A673 (cell line): ENCODE measurements at regions not wholly inside any gene's neighbourhood (a gene's known extent, or its start where the extent isn't known, plus 50 kb on each side); places are given as distances from the start of the nearest gene placed in this dataset.

Source experiments
- BruUV-seq: library from RNA; stranded (reverse); fragments of 400-500 nt; replicated peaks from 2 replicates; lab custom pipeline; 2021; lab: Mats Ljungman, UMichigan
- CTCF ChIA-PET: fragments of 300-600 bp; sonication (Branson Sonifier 250); formaldehyde crosslinking; loops from one replicate; lab custom pipeline; 2022; ENCODE audit warnings: antibody characterized with exemption; lab: Charles Lee
- POLR2A ChIA-PET: fragments of 300-600 bp; sonication (Branson Sonifier 250); formaldehyde crosslinking; loops from one replicate; lab custom pipeline; 2022; ENCODE audit warnings: antibody characterized with exemption; ENCODE audit not compliant: low non-redundant PET; lab: Charles Lee
- DNase-seq: peaks from one replicate; pipeline ENCODE4 v3.0.0-alpha.2; 2015; ENCODE audit warnings: low spot score
- H3K27ac ChIP-seq: fragments of 200-600 bp; sonication (generic); 2 replicates; pipeline ENCODE4 v1.5.1; 2016; ENCODE audit warnings: mixed run types, low read depth, mild to moderate bottlenecking, mixed read lengths, antibody characterized with exemption, low read length; ENCODE audit not compliant: poor library complexity, severe bottlenecking
- H3K27me3 ChIP-seq: fragments of 200-600 bp; sonication (generic); replicated peaks from 2 replicates; pipeline ENCODE4 v1.6.1; 2017; ENCODE audit warnings: mixed run types, low read depth, mild to moderate bottlenecking, mixed read lengths, antibody characterized with exemption, low read length; ENCODE audit not compliant: insufficient read depth, poor library complexity
- H3K36me3 ChIP-seq: fragments of 200-600 bp; sonication (generic); 2 replicates; pipeline ENCODE4 v1.6.1; 2016; ENCODE audit warnings: mixed run types, mild to moderate bottlenecking, mixed read lengths, antibody characterized with exemption, low read length; ENCODE audit not compliant: insufficient read depth, poor library complexity, severe bottlenecking
- H3K4me1 ChIP-seq: fragments of 200-600 bp; sonication (generic); 2 replicates; pipeline ENCODE4 v1.6.1; 2017; ENCODE audit warnings: mixed run types, mild to moderate bottlenecking, mixed read lengths, antibody characterized with exemption, low read length; ENCODE audit not compliant: insufficient read depth, poor library complexity, severe bottlenecking
- H3K4me3 ChIP-seq: fragments of 200-600 bp; sonication (generic); 2 replicates; pipeline ENCODE4 v1.5.1; 2016; ENCODE audit warnings: low read depth, mixed run types, mild to moderate bottlenecking, mixed read lengths, low read length; ENCODE audit not compliant: poor library complexity, severe bottlenecking
- H3K9me3 ChIP-seq: fragments of 200-600 bp; sonication (generic); 2 replicates; pipeline ENCODE4 v1.6.1; 2016; ENCODE audit warnings: mixed run types, low read depth, mild to moderate bottlenecking, mixed read lengths, antibody characterized with exemption, low read length; ENCODE audit not compliant: poor library complexity, severe bottlenecking
- EZH2 ChIP-seq: fragments of 200-600 bp; sonication (generic); IDR thresholded peaks from 2 replicates; pipeline ENCODE4 v1.6.1; 2017; ENCODE audit warnings: borderline replicate concordance, low read depth, mild to moderate bottlenecking, mixed read lengths, antibody characterized with exemption, low read length; ENCODE audit not compliant: poor library complexity, severe bottlenecking
- intact Hi-C: fragments of 100-400 bp; cut with micrococcal nuclease; formaldehyde crosslinking; loops from one replicate; pipeline ENCODE4 v1.10.0; 2022; ENCODE audit not compliant: unreplicated experiment
- TF ChIP-seq, protein P1 (sequence below): fragments of 300-800, 200-600 bp; sonication (generic); conservative IDR thresholded peaks from 2 replicates; pipeline ENCODE4 v1.5.1; 2017; ENCODE audit warnings: low read depth, mild to moderate bottlenecking, antibody characterized with exemption, low read length, moderate library complexity, mixed read lengths

DNA sequence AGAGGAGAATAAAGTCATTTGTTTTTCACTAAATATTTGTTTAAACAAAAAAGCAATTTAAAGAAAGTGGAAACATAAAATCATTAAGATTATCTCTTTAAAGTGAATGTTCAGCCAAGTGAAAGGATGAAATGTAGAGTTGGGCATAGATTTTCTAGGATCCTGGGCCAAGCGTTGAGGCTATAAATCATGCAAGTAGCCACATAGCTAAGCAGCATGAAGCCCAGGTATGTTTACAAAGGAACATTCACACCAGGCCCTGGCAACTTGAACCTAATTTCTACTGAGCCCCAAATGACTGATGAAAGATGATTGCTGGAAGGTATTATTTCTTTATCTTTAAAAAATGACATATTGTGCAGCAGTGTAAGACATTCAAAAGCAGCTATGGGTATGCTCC, 461.8 kb downstream of the MAT2B start:
- Histone ChIP-seq H3K36me3 (no peaks in the 10 kb centered on the region), H3K4me1 (no peaks in the 10 kb centered on the region), H3K9me3 (no peaks in the 10 kb centered on the region), H3K27me3 (no peaks in the 10 kb centered on the region), H3K27ac (no peak overlapping the region), H3K4me3 (no peak overlapping the region)
- POLR2A ChIA-PET, result interaction anchor here (0.7 kb wide), 1 partner anchor 527 kb away, joined by 3 read pairs; no protein-coding TSS in a partner anchor
- TF ChIP-seq, protein P1, sequence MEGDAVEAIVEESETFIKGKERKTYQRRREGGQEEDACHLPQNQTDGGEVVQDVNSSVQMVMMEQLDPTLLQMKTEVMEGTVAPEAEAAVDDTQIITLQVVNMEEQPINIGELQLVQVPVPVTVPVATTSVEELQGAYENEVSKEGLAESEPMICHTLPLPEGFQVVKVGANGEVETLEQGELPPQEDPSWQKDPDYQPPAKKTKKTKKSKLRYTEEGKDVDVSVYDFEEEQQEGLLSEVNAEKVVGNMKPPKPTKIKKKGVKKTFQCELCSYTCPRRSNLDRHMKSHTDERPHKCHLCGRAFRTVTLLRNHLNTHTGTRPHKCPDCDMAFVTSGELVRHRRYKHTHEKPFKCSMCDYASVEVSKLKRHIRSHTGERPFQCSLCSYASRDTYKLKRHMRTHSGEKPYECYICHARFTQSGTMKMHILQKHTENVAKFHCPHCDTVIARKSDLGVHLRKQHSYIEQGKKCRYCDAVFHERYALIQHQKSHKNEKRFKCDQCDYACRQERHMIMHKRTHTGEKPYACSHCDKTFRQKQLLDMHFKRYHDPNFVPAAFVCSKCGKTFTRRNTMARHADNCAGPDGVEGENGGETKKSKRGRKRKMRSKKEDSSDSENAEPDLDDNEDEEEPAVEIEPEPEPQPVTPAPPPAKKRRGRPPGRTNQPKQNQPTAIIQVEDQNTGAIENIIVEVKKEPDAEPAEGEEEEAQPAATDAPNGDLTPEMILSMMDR, result no peak
- TF ChIP-seq EZH2, result no peak
- no peak for DNase-seq
- CTCF ChIA-PET, result no interaction called here
- intact Hi-C loops, result no loop called here
- BruUV-seq, result no TSS peak

DNA sequence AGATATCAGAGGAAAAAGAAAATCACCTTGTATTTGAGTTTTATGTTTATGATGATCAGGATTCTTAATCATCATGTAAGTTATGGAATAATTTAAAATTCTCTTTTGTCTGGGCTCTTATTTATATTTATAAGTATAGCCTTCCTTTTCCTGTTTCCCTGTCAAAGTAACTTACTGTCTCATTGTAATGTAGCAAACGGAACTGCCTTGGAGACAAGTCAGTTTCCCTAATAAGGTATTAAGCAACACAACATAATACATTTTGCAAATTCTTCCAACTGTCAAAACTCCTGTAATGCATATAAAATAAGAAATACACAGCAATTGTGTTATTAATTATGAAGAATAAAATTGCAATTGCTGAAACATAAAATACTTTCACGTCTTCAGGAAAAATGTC, 463.2 kb downstream of the MAT2B start:
- POLR2A ChIA-PET, result no interaction called here
- peak; percentile 1 for DNase-seq
- no peaks in the 10 kb centered on the region for H3K9me3 ChIP-seq
- no TSS peak for BruUV-seq
- CTCF ChIA-PET, result no interaction called here
- H3K27ac ChIP-seq, result no peak overlapping the region
- TF ChIP-seq, protein P1, result no peak
- TF ChIP-seq EZH2, result no peak
- no peaks in the 10 kb centered on the region for H3K27me3 ChIP-seq
- no peaks in the 10 kb centered on the region for H3K4me1 ChIP-seq
- H3K36me3 ChIP-seq, result no peaks in the 10 kb centered on the region
- H3K4me3 ChIP-seq, result no peak overlapping the region
- intact Hi-C loops, result no loop called here

DNA sequence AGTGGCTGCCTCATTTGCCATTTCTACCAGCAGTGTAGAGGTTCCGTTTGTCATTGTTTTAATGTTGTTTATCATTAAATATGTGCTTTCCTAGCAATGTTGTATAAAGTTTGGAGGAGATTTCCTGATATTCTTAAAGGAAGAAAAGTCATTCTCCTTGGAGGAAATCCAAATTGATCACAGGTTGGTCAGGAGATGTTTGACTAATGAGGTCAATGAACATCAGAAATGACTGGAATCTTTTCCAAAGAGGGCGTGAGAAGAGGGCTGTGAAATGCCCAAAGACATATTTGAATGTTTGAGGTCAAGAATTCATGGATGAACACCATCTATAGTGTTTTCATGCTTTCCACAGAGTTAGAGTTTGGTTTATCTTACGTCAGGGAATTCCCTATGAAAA, 471.3 kb downstream of the MAT2B start:
- CTCF ChIA-PET, result no interaction called here

More for the DNA sequence above, 471.3 kb downstream of the MAT2B start:
- POLR2A ChIA-PET, result no interaction called here
- H3K27me3 ChIP-seq, result no peaks in the 10 kb centered on the region
- H3K27ac ChIP-seq, result no peak overlapping the region
- no peak overlapping the region for H3K4me3 ChIP-seq
- no peaks in the 10 kb centered on the region for H3K4me1 ChIP-seq
- BruUV-seq, result no TSS peak
- intact Hi-C loops, result no loop called here
- no peaks in the 10 kb centered on the region for H3K36me3 ChIP-seq
- no peak for TF ChIP-seq EZH2
- TF ChIP-seq, protein P1, result no peak
- DNase-seq, result no peak
- H3K9me3 ChIP-seq, result no peaks in the 10 kb centered on the region
